Glomerular endothelial cell (primary cell): ENCODE measurements at regions not wholly inside any gene's neighbourhood (a gene's known extent, or its start where the extent isn't known, plus 50 kb on each side); places are given as distances from the start of the nearest gene placed in this dataset.
A peak's percentile ranks its signal among the peaks of the same experiment; 100 is the strongest.

Experiments
- DNase-seq: peaks from one replicate; pipeline ENCODE4 v3.0.0-alpha.2; 2011; ENCODE audit warnings: low read depth, low spot score; ENCODE audit errors: extremely low read depth

DNA sequence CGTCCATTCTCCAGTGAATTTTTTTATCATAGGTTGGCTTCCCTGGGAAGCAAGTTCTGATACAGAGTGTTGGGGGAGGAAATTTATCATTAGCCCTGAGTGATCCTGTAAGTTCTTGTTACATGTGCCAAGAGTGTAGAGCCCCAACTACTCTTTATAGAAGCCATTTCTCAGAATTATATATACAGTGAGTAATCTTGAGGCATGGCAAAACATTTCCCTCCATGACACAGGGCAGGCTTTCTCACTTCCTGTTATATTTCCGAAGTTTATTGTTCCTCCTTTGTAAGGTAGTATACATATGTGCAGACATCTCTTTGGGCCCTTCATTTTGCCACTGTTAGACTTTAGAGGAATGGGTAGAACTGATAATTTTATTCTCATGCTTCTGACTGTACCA lies 484.7 kb upstream of the NRXN1 start:
- DNase-seq, result peak; percentile 55

DNA sequence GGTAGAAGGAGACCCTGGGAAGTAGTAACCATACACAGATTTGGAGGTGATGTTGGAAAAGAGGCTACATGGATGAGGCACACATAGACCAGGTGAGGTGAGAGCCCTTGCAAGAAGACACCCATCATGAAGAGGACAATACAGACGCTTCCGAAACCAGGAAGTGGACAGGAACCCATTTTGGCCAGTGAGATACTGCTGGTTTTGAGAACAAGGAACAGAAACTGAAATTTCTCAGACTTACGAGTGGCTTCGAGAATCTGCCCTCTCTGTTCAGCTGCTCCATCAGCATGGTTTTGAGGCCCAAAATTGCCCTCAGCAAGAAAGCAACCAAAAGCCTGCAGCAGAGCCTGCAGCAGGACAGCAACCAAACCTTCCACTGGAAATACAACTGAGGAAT lies 479.1 kb upstream of the NRXN1 start:
- DNase-seq, result no peak

DNA sequence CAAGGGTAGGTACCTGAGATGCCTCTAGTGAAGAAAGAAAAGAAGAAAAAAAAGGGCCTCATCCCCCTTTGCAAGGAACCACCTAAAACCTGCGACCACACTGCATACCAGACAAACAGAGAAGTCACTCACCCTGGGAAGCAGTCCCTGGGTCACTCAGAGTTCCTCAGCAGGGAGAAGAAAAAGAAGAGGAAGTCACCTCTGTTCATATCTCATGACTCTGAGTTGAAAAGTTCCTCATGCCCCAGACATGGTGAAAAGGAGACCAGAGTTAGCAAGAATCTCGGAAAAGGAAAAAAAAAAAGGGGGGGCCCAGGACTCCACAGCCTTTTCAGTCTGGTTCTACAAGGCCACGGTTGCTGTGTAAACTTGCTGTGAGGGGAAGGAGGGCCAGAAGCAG lies 478.4 kb upstream of the NRXN1 start:
- DNase-seq, result no peak

DNA sequence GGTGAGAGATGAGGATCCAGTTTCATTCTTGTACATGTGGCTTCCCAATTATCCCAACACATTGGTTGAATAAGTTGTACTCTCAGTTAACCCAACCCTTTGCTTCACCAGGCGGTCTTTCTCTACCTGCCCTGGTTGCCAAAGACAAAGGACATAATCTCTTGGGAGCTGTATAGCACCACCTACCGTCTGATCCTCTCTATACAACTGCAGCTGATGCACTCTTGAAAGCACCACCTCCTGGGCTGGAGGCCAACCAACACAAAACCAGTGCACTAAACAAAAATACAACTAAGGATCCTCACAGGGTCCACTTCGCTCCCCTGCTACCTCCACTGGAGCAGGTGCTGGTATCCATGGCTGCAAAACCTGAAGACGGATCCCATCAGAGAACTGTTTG lies 473.6 kb upstream of the NRXN1 start:
- no peak for DNase-seq

DNA sequence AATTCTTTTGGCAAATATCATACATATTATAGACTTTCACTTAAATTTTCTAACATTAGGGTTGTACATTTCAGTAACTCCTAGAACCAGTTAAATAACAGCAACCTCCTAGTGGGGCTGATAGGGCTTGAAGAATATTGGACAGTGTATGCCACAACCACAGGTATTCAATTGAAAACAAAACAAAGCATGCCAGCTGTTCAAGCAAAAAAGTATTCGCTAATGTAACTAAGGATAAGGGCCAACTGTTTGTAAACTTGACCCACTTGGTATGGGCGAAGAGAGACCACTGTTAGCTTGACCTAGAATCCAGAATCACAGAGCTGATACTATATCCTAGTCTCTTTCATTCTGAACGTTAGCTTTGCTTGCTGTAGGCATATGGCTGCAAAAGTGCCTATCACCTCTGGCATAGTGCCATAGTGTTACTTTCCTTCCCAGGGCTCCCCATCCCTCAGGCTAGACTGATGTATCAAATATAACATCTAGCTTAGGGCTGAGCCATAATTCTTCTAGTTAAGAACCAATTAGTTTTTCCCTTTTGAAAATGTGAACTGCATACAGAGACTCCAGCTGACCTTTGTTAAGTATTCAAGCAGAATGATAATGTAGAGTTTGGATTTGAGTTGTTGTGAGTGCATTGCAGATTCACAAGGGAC lies 458.8 kb upstream of the NRXN1 start:
- no peak for DNase-seq

DNA sequence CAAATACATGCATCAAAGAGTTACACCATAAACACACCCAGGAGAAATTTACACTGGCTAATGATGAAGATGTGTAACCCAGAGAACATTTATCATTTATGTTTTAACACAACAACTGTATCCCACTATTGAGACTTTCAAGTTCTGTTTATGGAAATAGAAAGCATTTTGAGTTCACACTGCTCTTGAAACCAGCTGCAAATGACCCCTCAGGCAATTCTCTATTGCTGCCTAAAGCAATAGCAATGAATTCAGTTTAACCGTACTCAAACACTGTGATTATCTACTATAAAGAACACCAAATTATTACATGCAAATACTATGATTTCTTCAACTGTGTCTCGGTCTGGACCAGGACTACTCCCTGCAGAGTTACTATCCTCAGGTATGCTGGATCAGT lies 452.7 kb upstream of the NRXN1 start:
- DNase-seq, result no peak

DNA sequence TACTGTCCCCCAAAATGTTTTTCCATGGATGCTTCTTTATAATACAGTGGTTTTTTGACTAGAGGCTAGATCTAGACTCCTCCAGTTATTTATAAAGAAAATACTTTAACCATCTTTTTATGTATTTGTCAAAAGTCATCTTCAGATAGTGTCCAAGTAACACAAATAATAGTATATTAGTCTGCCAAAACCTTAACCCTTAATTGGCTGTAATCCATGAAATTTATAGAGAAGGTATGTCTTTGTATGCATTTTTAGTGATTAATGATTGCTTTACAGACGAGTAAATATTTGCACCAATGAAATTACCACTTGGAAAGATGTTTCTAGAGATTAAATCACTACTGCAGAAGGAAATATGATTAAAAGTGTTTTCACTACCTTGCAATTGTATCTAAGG lies 451.8 kb upstream of the NRXN1 start:
- DNase-seq, result no peak

DNA sequence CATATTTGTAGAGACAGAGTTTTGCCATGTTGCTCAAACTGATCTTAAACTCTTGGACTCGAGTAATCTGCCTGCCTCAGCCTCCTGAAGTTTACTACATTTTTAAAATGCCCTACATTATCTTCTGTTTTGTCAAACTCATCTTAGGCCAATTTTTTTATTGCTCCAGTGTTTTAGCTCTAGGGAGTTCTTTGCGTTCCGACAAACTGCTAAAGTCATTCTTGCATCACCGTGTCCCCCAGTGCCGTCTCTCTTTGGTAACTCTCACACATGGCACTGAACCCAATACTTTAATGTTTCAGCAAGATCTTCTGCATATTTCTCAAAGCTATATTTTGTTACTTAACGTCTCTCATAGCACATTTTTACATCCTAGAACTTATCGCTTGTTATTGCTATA lies 440.9 kb upstream of the NRXN1 start:
- no peak for DNase-seq

DNA sequence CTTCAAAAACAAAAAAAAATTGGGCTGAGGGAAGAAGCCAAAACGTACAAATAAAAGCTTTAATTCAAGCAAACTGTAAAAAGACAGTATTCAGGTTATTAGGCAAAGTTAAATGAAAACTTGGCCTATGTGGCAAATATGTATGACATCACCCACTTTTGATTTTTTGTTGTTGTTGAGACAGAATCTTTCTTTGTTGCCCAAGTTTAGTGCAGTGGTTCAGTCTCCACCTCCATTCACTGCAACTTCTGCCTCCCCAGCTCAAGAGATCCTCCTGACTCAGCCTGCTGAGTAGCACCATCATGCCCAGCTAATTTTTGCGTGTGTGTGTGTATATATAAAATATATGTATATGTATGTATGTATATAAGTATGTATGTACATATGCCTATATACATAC lies 440.4 kb upstream of the NRXN1 start:
- no peak for DNase-seq

DNA sequence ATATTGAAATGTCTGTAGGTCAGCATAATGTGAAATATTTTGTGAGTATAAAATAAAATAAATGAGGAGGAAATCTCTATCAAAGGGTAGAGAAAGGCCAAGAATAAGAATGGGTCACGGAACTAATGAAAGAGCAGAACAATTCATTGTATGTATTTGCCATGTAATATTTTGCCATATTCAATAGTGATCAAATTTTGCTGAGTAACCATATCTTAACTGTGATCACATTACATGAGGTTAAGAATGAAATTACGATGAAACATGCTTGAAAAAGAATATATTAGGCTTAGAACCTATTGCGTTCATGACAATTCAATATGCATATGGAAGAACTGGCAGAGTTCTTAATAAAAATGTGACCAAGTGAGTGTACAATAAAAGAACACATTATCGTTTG lies 437.2 kb upstream of the NRXN1 start:
- DNase-seq, result no peak

DNA sequence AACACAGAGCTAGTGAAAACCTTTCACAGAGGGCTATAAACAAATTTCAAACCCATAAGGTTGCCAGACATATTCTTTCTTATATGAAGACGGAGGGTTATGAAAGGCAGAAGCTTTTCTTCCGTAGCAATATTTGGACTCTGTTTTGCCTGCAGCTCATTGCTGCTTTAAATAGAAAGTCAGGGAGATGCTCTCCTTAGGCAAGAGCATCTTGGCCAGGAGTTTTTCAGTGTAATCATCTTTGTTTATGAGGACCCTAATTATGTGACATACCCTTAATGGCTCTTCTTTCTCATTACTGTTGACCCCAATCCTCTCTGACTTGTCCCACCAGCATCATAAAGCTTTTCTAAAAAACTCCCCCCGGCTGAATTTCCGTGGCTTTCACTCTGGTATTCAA lies 433.4 kb upstream of the NRXN1 start:
- no peak for DNase-seq

DNA sequence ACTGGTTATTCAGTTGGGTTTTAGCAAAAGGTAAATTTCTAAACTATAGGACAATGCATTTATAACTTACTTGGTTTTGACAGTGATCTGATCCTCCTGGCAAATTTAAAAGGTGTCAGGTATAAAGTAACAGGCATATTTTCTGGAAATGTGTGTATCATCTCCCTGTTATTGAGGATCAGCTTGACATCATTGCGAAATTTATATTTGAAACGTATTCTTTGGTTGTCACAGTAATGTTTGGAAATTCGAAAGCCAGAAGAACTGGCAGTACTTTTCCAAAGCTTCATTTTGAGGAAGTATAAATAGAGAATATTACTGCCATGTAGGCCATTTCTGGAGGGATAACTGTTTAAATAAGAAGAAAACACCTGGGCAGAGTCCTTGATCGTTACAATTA lies 422.2 kb upstream of the NRXN1 start:
- DNase-seq, result no peak

DNA sequence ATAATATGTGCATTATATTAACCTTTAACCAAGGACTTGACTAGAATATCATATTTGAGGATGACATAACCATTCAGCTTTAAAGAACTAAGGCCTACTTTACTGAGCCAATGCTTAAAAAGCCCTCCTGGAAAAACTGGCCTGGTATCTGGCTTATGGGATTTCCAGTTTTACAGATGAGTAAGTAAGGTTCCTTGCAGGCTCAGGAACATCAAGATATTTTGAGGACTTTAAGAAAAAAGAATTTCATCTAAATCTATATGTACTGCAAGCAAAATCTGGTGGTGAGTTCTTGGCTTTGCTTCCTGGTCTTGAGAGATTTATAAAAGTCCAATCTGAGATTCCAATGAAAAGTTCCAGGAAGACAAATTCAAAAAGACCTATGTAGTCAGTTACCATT lies 417.0 kb upstream of the NRXN1 start:
- DNase-seq, result no peak

DNA sequence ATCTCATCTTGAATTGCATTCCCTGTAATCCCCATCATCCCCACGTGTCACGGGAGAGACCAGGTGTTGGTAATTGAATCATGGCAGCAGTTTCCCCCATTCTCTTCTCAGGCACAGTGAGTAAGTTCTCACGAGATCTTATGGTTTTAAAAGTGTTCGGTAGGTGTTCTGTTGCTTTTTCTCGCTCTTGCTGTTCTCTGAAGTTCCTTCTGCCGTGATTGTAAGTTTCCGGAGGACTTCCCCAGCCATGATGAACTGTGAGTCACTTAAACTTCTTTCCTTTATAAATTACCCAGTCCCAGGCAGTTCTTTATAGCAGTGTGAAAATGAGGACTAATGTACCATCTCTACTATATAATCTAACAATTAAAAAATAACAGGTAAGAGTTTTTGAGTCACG lies 409.9 kb upstream of the NRXN1 start:
- DNase-seq, result no peak

DNA sequence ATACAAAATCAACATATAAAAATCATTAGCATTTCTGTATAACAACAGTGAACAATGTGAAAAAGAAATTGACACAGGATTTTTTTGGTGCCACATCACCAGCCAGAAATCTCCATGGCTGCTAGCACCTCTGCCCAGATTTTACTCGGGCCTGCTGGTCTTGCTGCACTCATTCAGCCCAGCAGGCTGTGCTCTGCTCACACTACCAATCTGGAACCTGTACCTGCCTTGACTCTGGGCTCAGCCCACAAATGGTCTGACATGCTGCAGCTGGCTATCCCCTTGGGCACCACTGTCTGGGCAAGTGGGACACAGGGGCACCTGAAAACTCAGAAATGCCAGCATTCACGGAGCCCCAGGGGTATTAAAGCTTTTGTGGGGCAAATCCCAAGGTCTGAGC lies 392.5 kb upstream of the NRXN1 start:
- no peak for DNase-seq

DNA sequence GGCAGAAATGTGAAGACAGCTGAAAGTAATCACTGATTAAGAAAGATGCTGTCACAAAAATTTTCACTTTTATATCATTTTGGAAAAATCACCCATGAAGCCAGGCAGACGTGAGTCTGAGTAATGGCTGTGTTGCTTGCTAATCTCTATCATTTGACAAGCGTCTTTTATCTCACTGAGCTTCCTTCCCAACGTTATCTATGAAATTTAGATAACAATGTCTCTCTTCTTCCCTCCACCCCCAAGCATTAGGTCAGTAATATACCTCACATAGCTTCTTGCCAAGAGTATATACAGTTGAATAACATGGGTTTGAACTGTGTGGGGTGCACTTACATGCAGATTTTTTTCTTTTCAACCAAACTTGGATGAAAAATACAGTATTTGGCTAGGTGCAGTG lies 388.6 kb upstream of the NRXN1 start:
- DNase-seq, result no peak

DNA sequence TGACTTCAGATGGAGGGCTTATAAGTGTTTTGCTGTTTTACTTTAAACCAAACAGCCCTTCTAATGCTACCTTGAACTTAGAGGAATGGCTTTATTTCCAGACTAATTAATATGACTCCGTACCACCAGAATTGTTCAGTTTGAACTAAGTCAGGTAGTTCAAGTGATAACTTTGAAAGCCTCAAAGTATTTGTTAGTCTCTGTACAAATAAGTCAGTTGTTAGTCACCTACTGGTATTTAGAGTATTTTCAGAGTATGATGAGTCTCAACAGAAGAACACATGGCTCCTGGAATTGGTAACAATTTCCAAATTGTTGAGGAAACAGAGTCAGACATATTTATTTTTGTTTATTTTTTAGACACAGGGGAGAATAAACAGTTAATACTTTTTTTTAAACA lies 381.8 kb upstream of the NRXN1 start:
- no peak for DNase-seq

DNA sequence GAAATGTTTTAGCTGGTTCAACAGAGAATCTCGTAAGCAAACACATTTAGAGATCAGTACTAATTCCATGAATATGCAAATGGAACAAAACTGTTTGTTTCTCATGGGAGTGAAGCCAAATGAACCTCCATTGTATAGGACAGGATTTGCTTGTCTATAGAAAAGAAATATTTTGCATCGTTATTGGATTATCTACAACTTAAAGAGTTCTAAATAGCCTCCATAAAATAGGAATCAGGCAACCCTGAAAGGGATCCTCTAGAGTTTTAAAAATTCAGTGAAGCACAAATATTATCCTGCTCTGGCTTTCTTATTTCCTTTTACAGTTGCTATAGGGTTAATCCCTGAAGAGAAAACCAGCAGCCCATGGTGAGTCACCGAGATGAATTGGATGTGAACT lies 378.4 kb upstream of the NRXN1 start:
- DNase-seq, result no peak

DNA sequence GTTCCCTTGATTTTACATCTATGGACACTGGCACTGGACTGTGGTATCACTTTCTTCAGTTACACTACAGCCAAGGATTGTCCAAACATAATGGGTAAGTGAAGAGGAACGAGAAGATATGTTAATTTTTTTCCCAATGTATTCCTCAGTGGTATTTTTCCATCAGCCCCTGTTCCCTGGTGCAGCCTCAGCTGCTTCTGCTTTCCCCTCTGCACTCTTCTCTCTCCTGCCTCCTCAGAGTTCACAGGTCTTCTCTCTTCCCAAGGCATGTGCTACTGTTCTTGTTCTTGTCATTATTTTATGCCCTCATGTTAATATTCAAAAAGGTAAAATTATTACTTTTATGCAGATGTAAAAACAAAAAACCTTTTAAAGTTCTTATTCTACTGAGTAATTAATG lies 378.0 kb upstream of the NRXN1 start:
- no peak for DNase-seq

DNA sequence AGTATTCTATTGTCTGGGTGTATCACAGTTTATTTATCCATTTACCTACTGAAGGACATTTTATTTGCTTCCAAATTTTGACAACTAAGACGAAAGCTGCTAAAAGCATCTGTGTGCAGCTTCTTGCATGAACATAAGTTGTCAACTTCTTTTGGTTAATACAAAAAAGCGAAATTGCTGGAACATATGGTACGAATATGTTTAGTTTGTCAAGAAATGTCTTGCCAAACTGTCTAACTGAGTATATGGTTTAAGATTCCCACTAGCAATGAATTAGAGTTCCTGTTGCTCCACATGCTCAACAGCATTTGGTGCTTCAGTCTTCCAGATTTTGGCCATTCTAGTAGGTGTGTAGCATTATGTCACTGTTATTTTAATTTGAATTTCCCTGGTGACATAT lies 372.3 kb upstream of the NRXN1 start:
- no peak for DNase-seq

DNA sequence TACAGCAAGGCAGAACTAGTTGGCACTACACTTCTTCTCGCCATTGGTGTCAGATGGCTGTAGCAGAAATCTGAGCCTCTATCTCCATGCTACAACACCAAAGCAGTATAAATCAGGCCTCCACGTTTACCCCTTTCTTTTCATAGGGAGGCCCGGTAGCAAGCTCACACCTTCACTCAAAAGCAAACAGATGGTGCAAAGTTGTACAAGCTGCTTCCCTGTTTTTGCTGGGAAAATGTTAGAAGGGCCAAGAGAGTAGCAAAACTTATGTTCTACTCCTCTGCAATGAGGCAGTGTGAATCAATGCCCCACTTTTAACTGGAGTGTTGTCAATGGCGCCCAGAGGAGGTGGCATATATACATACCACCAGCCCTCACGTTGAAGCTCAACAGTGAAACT lies 369.6 kb upstream of the NRXN1 start:
- no peak for DNase-seq

DNA sequence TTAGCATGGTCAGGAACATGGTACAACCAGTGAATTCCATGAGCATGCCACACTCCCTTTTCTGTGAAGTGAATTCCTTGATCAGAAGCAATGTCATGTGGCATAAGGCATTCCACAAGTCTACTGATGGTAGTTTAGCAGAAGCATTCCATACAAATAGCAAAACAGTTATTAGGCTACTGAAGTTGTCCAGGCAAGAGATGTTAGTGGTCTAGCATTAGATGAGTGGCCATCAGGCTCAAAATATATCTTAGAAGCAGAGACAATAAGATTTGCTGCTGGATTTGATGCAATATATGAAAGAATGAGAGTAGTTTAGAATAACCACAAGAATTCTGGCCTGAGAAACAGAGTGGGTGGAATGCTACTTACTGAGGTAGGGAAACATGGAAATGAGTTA lies 355.3 kb upstream of the NRXN1 start:
- DNase-seq, result no peak

DNA sequence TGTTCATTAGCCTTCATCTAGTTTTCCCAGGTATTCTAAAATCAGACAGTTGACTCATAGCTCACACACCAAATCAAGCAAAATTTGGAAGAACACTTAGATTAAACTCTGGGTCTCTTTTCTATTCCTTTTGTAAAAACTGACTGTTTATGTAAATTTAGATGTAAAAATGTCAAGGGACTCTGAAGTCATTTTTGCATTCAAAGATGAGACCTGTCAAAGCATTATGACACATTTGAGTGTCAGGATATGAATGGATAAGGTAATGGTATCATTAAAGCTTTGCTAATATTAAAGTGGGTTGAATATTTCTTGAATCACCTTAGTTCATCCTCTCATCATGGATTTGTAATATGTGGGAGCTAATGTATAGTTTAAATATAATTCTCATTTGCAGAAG lies 348.1 kb upstream of the NRXN1 start:
- no peak for DNase-seq

DNA sequence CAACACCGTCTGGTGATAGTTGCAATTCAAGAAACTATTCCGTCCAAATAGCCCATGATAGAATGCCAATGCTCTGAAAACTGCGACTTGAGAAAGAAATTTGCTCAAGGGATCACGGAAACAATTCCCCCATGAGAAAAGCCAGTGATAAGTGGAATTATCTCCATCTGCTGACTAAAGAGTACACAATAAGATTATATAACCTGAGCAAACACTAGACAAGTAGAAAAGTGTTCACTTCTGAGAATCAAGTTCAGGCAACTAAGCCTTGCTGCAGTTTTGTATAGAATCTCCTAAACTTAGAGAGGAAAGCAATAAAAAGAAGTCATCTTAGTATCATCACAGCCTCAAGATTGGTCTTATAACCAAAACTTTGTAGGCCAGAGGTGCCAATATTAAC lies 336.3 kb upstream of the NRXN1 start:
- DNase-seq, result no peak
